WTC11 (cell line): ENCODE measurements at regions not wholly inside any gene's neighbourhood (a gene's known extent, or its start where the extent isn't known, plus 50 kb on each side); places are given as distances from the start of the nearest gene placed in this dataset.
"Not testable (repeated sequence)": the region's sequence is repeated elsewhere in the genome, so short reads cannot be mapped to it uniquely, and the experiment has no call there.

Source experiments
- FOXK1 ChIP-seq: sonication (generic); formaldehyde crosslinking; IDR thresholded peaks from 2 replicates; pipeline ENCODE4 v1.8.0; 2022; ENCODE audit warnings: mild to moderate bottlenecking, moderate library complexity, missing genetic modification reagents
- TF ChIP-seq, protein P1 (sequence below): fragments of 200-600 bp; IDR thresholded peaks from 2 replicates; pipeline ENCODE4 v1.8.0; 2022; ENCODE audit warnings: antibody characterized with exemption

- not testable (repeated sequence) for TF ChIP-seq FOXK1 (CRISPR knock-in tag)
- TF ChIP-seq, protein P1, sequence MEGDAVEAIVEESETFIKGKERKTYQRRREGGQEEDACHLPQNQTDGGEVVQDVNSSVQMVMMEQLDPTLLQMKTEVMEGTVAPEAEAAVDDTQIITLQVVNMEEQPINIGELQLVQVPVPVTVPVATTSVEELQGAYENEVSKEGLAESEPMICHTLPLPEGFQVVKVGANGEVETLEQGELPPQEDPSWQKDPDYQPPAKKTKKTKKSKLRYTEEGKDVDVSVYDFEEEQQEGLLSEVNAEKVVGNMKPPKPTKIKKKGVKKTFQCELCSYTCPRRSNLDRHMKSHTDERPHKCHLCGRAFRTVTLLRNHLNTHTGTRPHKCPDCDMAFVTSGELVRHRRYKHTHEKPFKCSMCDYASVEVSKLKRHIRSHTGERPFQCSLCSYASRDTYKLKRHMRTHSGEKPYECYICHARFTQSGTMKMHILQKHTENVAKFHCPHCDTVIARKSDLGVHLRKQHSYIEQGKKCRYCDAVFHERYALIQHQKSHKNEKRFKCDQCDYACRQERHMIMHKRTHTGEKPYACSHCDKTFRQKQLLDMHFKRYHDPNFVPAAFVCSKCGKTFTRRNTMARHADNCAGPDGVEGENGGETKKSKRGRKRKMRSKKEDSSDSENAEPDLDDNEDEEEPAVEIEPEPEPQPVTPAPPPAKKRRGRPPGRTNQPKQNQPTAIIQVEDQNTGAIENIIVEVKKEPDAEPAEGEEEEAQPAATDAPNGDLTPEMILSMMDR, result not testable (repeated sequence)
Measured at GRCh38 chr15:30723540-30724175, 97.7 kb downstream of the ARHGAP11B start.
